ENCODE measurements at regions not wholly inside any gene's neighbourhood (a gene's known extent, or its start where the extent isn't known, plus 50 kb on each side); places are given as distances from the start of the nearest gene placed in this dataset.
A peak's percentile ranks its signal among the peaks of the same experiment; 100 is the strongest.
"Not testable (repeated sequence)": the region's sequence is repeated elsewhere in the genome, so short reads cannot be mapped to it uniquely, and the experiment has no call there.

DNA sequence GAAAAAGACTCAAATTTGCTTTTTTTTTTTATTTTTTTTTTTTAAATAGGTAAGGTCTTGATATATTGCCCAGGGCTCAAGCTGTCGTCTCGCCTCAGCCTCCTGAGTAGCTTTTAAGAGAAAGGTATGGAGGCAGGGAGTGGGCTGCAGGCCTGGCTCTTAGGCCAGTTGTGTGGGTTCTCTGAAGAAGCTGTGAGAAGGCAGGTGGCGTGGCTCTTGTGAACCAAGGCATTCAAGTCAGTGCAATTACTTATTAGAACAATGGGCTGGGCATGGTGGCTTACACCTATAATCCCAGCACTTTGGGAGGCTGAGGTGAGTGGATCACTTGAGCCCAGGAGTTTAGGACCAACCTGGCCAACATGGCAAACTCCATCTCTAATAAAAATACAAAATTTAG, 244.0 kb upstream of the SFRP2 start:
- no peak for DNase-seq (ENCODE audit: low read depth in 2 of 2)

DNA sequence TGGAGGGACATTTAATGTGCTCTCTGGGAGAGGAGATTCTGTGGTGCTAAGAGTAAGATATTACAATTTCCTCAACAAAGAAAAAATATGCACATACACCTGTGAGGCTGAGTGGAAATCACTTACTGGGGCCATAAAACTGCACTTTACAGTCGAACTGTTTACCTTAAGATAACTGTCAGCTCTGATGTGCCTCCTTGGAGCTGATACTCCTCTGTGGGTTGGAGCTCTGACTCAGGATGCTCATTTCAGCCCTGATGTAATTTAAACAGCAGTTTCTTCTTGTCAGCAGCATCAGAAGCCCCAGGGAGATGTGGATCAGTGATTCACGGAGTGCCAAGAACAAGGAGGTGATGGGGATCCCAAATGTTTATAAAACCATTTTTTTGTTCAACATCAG, 241.9 kb upstream of the SFRP2 start:
- DNase-seq (ENCODE audit: low read depth in 2 of 2), result no peak

DNA sequence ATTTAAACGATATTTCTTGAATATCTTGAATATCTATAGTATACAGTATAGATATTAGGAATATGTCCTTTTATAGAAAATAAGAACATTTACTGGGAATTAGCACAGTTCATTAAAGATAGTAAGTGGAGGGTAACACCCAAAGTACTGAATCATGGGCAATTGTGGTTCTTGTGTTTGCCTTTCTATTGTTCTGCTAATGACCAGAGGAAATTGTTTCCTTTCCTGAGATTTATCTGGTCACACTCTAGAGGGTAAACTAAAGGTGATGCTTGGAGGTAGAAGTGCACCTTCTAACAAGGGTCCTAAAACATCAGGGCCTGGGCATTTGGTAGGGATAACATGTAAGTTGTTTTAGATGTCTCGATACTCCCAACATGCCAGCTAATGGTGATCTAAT, 241.3 kb upstream of the SFRP2 start:
- no peak for DNase-seq (ENCODE audit: low read depth in 2 of 2)

DNA sequence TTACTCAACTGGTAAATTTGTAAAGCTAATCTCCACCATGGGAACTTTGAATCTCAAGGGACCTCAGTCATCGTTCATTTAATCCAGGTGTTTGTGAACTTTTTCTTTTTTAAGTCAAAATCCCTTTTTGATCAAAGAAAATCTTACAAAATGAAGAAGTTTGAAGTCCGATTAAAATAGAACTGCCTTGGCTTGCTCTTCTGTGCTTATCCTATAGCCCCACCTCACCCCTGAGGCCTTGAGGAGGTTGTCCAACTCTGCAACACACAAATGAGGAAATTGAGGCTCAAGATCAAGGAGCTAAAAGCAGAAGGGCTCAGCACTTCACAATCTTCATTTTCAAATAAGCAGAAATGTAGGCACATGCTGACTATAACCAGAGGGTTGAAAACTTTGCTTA, 240.3 kb upstream of the SFRP2 start:
- DNase-seq (ENCODE audit: low read depth in 2 of 2), result no peak

DNA sequence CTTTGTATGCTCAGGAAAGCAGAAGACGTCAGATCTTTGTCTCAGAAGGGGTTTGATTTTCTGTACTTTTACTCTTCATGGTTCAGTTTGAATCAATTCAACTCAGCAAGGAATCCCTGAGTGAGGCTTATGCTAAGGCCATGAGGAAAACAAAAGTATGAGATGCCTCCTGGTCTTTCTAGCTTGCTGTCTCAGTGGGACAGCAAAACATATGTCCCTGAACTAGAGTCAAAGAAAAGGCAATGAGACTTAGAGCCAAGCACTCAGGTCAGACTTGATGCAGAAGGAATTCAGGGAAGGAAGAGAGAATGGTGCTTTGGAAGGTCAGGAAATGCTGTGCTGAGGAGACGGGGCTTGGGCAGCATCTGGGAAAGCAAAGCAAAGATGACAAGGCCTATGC, 236.2 kb upstream of the SFRP2 start:
- DNase-seq (ENCODE audit: low read depth in 2 of 2), result no peak

DNA sequence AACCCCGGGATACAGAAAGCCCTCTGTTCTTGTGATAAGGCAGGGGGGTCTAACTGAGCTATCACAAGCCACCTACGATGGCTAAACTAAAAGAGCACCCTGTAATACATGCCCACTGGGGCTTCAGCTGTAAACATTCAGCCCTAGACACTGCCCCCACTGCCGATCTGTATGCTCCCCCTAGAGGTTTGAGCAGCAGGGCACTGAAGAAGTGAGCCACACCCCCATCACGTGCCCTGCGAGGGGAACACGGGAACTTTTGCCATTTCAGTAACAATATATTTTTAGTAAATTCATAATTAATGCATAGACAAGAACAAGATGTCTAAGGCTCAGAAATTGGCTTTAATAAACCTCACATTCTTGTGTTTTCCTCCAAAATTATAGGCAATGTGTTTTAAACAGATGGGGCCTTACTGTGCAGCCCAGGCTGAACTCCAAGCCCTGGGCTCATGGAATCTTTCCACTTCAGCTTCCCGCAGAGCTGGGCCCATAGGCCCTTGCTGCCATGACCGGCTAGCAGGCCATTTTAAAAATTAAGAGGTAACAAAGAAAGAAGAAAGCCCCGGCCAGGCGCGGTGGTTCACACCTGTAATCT, 235.3 kb upstream of the SFRP2 start:
- no peak for DNase-seq (ENCODE audit: low read depth in 2 of 2)

DNA sequence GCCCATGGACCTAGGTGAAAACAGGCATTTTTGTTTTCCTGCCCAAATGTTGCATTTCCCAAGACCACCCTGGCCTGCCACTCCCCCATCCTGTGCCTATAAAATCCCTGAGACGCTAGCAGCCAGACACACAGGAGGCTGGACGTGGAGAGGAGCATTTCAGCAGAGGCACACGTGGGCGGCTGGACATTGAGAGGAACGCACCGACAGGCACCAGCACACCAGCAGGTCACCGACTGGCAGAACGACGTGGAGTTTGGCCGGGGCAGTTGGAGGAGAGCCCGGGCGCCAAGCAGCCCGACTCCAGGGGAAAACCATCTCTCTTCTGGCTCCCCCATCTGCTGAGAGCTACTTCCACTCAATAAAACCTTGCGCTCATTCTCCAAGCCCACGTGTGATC, 234.8 kb upstream of the SFRP2 start:
- not testable (repeated sequence) for DNase-seq (ENCODE audit: low read depth in 2 of 2)

DNA sequence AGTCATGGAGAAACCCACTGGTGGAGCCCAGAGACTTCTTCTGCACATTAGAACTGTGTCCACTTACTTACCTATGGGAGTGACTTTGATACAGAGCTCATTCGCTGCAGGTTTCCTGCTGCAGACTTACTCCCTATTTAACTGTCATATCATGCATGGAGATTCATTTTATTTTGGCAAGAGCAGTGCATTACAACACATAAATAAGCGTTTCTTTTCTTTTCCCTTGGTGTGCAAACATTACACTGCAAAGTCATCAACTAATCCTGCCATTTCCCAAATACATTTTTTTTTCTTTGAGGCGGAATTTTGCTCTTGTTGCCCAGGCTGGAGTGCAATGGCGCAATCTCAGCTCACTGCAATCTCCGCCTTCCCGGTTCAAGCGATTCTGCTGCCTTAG, 230.9 kb upstream of the SFRP2 start:
- DNase-seq (ENCODE audit: low read depth in 2 of 2), result no peak

DNA sequence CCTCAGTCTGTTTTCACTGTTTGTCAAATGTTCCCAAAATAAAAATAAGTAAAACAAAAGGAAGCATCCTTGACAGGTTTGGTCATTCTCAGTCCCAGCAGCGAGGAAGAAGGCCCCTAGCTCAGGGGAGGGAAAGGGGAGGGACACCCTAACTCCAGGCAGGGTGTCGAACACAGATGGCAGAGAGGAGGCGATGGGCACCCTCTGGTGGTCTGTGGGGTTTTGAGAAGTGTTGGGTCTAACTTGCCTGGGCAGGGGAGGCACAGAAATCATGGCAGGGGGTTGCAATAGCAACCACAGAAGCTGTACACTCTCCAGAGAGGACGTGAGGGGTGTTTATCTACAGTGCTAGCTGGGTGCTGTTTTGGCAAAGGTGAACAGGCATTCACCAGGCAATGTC, 229.8 kb upstream of the SFRP2 start:
- DNase-seq (ENCODE audit: low read depth in 2 of 2), result peak; percentile 0 to 8

DNA sequence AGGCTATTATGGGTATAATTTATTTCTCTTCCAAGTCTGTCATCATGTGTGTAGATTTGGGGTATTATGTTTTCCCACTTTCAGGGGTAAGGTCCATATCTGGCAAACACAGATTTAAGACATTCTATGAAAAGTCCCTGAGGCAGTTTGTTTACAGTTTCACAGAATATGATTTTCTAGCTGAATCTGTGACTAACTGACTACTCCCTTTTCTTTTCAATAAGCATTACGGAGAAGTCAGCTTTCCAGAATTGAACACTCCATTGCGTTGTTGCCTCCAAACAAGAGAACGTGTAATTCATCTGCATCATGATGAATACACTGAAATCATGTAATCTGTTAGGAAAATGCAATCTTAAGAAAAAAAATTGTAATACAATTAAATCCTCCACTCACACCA, 226.7 kb upstream of the SFRP2 start:
- no peak for DNase-seq (ENCODE audit: low read depth in 2 of 2)

DNA sequence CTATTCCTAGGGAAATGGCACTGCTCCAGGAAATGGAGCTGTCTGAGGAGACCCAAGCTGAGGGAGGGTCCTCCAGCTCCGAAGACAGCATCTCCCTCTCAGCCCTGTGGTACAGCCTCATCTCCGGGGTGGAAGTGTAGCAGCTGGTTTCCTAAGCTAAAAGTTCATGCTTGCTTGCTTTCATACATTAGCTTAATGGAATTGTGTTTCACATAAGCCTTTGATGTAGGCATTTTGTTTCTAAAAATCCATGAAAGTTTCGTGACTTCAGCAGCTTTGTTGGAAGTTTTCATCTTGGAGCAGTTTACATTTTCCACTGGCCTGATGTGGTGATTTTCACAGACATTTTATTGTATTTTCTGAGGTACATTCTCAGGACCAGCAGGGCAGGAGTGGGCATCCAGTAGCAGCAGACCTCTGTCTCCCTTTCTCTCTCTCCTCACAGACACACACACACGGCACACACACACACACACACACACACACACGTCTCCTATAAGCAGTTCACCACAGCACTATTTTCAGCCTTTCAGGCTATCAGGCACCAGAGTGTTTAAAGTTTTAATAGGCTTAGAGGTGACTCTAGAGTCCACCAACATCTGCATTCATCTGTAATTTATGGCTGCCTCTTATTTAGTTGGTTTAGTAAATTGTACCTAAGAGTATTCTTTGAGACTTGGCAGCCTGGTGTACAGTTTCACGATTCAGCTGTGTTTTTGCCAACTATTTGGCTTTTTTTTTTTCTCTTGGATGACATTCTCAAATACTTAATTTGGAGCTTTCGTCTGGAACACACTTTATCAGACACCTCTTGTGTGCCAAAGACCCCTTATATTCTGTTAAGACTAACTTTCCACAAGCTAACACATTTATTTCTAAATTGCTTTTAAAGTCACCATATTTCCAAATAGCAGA, 225.8 kb upstream of the SFRP2 start:
- DNase-seq (ENCODE audit: low read depth in 2 of 2), result no peak

DNA sequence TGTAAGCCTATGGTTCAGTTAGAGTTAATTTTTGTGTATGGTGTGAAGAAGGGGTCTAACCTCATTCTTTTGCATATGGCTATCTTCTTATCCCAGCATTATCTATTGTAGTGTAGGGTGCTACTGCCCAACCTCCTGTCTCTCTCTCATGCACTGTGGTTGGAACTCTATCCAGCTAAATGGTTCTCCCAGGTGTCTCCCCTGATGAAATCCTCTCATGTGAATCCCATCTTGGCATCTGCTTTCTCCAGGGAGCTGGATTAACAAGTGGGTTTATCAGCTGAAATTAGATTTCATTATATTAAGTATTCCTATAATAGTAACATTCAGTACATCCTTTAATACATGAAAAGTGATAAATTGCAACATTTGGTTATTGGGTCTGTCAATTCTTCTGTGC, 224.7 kb upstream of the SFRP2 start:
- DNase-seq (ENCODE audit: low read depth in 2 of 2), result no peak

DNA sequence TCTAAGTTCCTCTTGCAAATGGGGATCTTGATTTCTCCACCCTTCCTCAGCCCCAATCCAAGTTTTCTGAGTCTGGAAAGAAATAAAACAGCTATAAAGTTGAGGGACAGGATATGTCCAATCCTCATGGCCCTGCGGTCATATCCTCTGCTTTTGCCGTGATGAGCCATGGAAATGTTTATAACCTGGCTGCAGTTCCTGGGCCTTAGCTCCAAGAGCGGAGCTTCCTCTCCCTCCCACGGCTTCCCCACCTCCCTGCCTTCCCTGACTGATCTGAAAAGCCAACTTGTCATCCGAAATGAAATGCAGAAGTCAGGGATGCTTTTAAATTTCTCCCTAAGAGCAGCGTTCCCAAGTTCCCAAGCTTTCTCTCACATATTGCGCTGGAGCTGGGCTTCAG, 221.5 kb upstream of the SFRP2 start:
- DNase-seq (ENCODE audit: low read depth in 2 of 2), result no peak

DNA sequence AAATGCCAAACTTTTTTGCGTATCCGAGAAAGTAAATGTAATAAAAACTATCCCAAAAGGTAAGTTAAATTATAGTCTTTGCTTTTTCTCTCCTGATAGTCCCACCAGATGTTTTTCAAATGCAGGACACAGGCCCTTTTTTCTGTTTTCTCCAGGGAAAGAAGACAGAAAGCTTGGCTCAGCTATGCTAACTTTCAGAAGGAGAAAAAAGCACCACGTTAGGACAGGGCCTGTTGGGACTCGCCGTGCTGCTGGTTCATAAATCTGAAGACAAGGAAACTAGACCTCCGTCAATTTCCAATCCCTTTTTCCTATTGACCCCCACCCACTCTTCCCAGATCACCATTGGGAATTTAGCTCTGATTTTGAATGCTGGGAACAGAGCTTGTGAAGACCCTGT, 220.9 kb upstream of the SFRP2 start:
- DNase-seq (ENCODE audit: low read depth in 2 of 2), result no peak

DNA sequence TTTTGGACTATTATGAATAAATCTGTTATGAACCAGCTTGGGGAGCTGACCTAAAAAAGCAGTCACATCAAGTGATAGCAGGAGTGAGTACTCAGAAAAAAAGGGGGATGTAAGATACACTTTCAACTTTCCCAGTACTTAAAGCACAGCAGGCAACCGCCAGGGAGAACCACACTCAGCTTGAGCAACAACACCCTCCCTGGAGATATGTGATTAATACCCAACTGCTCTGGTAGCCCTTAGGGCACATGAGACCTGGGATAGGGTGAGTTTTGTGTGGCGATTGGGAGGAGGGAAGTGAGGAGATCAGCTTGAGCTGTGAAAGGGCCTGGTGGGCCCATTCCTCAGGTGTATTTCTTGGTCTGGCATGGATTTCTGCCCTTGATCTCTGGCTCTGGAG, 220.3 kb upstream of the SFRP2 start:
- DNase-seq (ENCODE audit: low read depth in 2 of 2), result no peak

DNA sequence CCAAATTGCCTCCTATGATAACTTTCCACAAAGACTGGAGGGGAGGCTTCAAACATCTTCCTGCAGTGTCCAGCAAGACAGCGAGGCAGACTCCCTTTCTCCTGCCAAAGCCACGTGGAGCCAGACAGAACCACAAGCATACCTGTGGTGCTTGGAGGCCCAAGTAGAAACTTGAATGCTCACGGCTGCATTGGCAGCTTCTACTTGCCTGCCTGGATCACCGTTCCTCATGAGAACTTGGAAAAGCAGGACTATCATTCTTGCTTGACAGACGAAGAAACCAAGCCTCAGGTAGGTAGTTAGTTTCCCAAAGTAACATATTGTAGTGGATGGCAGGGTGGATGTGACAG, 216.3 kb upstream of the SFRP2 start:
- DNase-seq (ENCODE audit: low read depth in 2 of 2), result no peak

DNA sequence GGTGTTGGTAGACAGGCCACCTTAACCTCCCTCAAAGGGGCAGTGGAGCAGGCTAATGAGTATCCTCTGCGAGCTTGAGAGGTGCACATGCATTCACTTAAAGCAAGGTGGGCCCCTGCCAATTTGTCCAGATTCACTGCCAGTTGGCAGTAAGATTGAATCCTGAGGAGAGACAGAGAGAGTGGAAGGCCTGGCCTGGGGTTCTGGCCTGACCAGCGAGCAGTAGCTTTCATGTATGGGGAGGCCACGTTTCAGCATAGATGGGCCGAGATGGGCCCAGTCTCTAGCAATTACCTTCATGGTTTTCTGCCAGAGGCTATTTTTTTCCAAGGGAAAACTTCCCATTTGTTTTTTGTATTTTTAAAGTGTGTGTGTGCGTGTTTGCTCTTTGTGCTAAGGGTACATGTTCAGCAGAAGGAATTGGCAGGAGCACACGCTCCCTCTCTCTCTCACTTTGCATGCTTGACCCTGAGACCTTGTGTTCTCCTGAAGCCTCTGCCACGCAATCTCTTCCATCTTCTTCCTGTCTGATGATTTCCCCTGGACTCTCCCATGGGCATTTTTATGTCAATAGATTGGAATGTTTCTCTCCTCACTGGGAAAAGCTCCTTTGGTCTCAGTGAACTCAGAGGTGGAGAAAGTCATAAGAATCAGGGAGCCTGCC, 215.8 kb upstream of the SFRP2 start:
- DNase-seq (ENCODE audit: low read depth in 2 of 2), result no peak

DNA sequence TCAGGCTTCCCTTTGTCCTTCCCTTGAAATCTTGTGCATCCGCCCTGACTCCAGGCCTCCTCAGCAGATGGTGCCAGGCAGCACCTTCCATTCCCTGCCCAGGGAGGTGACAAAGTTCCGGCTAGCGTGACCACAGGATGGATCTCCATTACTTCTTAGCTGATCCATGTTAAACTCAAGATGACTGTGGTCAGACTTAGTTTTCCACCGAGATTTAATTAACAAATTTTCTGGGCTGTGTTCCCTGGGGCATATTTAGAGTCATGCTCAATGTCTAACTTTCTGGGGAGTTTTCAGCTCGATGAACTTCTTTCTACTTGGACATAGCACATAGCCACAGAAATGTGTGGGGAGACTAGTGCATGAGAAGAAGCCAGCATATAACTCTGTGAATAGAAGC, 215.1 kb upstream of the SFRP2 start:
- no peak for DNase-seq (ENCODE audit: low read depth in 2 of 2)

DNA sequence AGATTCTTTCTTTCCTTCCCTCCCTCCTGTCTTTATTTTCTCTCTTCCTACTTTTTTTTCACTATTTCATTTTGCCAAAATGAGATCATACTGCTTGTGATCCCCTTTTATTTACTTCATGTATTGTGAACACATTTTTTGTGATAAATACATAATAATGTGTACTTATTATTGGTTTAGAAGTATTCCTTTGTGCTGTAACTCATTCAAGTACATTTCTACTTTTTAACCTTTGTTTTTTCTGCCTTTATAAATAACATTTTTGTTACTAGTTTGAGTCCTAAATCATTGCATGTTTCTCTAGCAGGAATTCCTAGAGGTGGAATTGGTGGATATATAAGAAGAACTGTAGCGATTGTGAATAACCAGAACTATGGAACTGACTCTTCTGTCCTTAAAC, 214.5 kb upstream of the SFRP2 start:
- no peak for DNase-seq (ENCODE audit: low read depth in 2 of 2)

DNA sequence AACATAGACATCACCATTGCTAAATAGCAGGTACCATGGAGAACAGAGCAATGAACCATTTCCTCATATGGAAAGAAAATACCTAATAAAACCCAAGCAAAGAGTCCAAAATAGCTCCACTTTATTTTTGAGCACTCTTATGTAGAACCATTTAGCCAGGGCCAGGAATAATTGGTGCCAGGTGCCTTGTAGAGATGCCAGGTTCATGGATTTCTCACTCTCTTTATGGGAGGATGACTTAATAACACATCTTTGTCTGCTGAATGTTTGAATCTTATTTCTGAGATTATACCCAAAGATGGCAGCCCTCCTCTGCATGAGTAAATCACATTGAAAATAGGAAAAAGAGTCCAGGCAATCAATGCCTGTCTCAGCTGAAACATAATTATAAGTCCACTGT, 212.3 kb upstream of the SFRP2 start:
- no peak for DNase-seq (ENCODE audit: low read depth in 2 of 2)

DNA sequence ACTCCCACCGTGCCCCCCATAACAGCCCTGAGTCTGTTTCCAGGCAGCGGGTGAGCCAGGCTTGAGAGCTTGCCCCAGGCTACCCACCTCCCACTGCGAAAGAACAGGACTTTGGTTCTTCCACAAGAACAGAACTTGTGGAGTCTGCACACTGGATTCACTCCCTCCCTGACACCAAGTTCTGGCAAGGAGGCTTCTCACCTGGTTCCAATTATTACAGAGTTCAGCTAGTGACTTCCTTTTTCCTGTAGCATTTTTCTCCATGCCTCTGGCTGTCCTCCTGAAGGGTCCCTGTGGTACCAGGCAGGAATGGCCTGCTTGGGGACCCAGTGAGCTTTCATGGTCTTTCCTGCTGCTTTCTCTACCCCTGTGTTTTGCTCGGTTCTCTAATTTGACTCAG, 208.6 kb upstream of the SFRP2 start:
- no peak for DNase-seq (ENCODE audit: low read depth in 2 of 2)

DNA sequence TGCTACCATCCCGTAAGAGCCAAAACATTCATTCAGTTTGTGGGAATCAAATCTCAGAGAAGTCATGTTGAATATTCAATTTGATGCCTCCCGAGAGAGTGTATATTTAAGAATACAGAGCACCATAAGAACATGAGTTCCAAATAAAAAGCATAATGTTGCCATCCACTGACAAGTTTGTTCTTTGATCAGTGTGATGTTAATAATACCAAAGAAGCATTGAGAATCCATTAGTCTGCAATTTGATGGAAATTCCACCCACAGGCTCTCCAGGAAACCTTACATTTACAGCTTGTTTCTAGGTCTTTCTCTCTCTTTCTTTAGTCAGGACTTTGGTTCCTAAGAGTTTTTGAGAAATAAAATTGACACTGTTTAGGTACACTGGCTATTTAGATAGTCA, 200.6 kb upstream of the SFRP2 start:
- DNase-seq (ENCODE audit: low read depth in 2 of 2), result no peak
